BJ (cell line): ENCODE measurements at regions not wholly inside any gene's neighbourhood (a gene's known extent, or its start where the extent isn't known, plus 50 kb on each side); places are given as distances from the start of the nearest gene placed in this dataset.

Experiments used
- CTCF ChIA-PET: fragments of 350-600 bp; formaldehyde crosslinking; extraction: SDS; loops from one replicate; lab custom pipeline; 2021; ENCODE audit warnings: antibody characterized with exemption, inconsistent platforms; lab: Yijun Ruan, JAX
- POLR2A ChIA-PET: fragments of 300-600 bp; sonication (Branson Sonifier 250); formaldehyde crosslinking; extraction: SDS; loops from one replicate; lab custom pipeline; 2021; ENCODE audit warnings: antibody characterized with exemption; lab: Charles Lee
- DNase-seq: peaks from one replicate; pipeline ENCODE4 v3.0.0-alpha.2; 2011; ENCODE audit warnings: low read depth
- H3K27me3 ChIP-seq: 2 replicates; pipeline ENCODE4 v1.6.0; 2011; ENCODE audit warnings: low read length; ENCODE audit not compliant: control insufficient read depth, insufficient read depth
- H3K36me3 ChIP-seq: 2 replicates; pipeline ENCODE4 v1.5.1; 2011; ENCODE audit warnings: low read length; ENCODE audit not compliant: control insufficient read depth, insufficient read depth
- H3K4me3 ChIP-seq: 2 replicates; pipeline ENCODE4 v1.5.1; 2011; ENCODE audit warnings: low read depth, mild to moderate bottlenecking, control low read depth, low read length
- TF ChIP-seq, protein P1 (sequence below): IDR thresholded peaks from 2 replicates; pipeline ENCODE4 v1.5.1; 2011; ENCODE audit warnings: low read depth, mild to moderate bottlenecking, control low read depth, inconsistent platforms, low read length, moderate library complexity; ENCODE audit not compliant: insufficient read depth

DNA sequence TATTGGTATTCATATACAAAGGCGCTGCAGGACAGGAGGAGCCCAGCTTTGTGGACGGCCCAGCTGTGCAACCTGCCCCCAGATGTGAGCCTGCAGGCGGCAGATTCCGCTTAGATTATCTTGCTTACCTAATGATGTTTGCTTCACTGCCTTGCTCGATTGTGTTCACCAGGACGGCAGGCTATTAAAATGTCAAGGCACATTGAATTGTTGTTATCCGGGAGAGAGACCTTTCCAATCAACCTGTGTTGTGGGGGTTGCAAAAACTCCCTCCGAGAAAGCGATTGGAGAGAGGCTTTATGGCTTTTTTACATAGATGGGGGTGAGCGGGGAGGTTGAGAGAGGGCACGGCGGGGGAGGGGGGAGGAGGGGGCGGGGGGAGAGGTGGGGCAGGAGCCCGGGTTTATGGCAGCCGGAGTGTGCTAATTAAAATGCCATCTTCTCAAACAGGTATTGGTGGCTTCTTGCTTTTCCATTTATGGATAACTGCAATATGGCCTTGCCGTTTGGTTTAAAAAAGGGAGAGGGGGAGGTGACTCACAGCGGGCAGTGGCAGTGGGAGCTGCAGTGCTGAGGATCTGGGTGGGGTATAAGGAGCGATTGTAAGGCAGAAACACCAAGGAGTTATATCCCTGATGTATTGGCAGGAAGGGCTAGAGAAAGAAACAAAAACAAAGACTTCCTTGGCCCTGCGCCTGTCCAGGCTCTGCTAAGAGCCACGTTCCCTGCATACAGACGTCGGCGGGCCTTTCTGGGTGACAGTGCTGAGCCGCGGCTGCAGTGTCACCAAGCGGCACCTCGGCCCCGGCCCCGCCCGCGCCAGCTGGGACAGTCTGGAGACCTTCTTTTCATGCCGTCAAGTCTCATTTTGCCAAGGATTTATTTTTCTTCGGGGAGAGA lies 97.2 kb downstream of the INSIG2 start:
- H3K27me3 ChIP-seq = no peaks in the 10 kb centered on the region
- H3K4me3 ChIP-seq = peak overlapping the region; percentile 53
- H3K36me3 ChIP-seq = no peaks in the 10 kb centered on the region
- TF ChIP-seq, protein P1, sequence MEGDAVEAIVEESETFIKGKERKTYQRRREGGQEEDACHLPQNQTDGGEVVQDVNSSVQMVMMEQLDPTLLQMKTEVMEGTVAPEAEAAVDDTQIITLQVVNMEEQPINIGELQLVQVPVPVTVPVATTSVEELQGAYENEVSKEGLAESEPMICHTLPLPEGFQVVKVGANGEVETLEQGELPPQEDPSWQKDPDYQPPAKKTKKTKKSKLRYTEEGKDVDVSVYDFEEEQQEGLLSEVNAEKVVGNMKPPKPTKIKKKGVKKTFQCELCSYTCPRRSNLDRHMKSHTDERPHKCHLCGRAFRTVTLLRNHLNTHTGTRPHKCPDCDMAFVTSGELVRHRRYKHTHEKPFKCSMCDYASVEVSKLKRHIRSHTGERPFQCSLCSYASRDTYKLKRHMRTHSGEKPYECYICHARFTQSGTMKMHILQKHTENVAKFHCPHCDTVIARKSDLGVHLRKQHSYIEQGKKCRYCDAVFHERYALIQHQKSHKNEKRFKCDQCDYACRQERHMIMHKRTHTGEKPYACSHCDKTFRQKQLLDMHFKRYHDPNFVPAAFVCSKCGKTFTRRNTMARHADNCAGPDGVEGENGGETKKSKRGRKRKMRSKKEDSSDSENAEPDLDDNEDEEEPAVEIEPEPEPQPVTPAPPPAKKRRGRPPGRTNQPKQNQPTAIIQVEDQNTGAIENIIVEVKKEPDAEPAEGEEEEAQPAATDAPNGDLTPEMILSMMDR = no peak
- CTCF ChIA-PET = interaction anchor here (0.9 to 1.5 kb wide), 2 partner anchors 139 to 172 kb away, joined by 3 read pairs; partner anchors contain the start of gene CCDC93
- POLR2A ChIA-PET = no interaction called here
- DNase-seq = no peak

- CTCF ChIA-PET = no interaction called here
- Histone ChIP-seq H3K27me3 (peaks cover 1% of the 10 kb centered on the region; the same call in 1 of the 2 replicates), H3K36me3 (no peaks in the 10 kb centered on the region), H3K4me3 (no peak overlapping the region)
- TF ChIP-seq, protein P1 = no peak
- no peak for DNase-seq
- POLR2A ChIA-PET = interaction anchor here (0.6 kb wide), 1 partner anchor 1073 kb away, joined by 3 read pairs; no protein-coding TSS in a partner anchor
These were observed 95.1 kb downstream of the INSIG2 start for GRCh38 chr2:118183381-118183780.

DNA sequence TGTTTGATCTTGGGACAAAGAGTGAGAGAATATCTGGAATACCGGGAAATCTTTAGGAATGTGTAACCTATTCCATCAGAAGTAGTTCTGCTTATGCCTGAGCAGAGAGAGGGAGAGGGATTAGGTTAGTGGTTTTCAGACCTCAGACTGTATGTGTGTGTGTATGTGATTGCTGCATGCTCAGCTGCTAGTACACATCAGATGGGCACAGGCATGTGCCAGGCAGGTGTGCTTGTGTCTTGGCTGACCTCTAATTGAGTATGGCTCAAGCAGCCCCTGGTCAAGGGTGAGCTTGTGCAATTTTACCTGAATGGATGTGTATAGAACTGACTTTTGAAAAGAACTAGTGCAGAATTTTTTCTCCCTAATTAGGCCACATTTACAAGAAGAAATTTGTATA lies 91.2 kb downstream of the INSIG2 start:
- ChIA-PET CTCF (interaction anchor here (0.5 kb wide), 1 partner anchor 222 kb away, joined by 3 read pairs; no protein-coding TSS in a partner anchor), POLR2A (no interaction called here)
- Histone ChIP-seq H3K36me3 (no peaks in the 10 kb centered on the region), H3K27me3 (peaks cover 6% of the 10 kb centered on the region), H3K4me3 (no peak overlapping the region)
- TF ChIP-seq, protein P1 = no peak
- no peak for DNase-seq

DNA sequence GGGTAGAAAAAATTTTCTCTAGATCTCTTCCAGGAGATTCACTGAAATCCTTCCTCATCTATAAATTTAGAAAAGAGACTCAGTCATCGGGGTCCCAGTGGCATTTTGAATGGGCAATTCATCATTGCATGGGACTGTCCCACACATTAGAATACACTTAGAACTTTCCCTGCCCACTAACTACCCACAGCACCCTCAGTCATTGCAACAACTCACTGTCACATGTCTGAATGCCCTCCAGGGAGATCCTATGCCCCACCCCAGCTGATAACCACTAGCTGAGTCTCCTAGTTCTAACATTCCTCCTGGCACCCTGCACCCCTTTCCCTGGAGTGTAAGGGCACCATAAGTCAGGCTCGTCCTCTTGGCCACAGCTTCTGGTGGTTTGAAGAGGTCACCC lies 89.6 kb downstream of the INSIG2 start:
- TF ChIP-seq, protein P1 = no peak

GRCh38 chr2:118177318-118177717 lies 89.0 kb downstream of the INSIG2 start:
- no peak for DNase-seq
- TF ChIP-seq, protein P1 = no peak
- no peak overlapping the region for H3K4me3 ChIP-seq
- no peaks in the 10 kb centered on the region for H3K36me3 ChIP-seq
- peaks cover 6% of the 10 kb centered on the region for H3K27me3 ChIP-seq
- ChIA-PET CTCF (interaction anchor here (1.6 to 1.8 kb wide), 3 partner anchors 24 to 115 kb away, joined by 4 to 5 read pairs (median 4); no protein-coding TSS in a partner anchor), POLR2A (no interaction called here)

More for the DNA sequence above, 89.6 kb downstream of the INSIG2 start:
- H3K27me3 ChIP-seq = peaks cover 6% of the 10 kb centered on the region
- ChIA-PET POLR2A (no interaction called here), CTCF (interaction anchor here (0.6 to 1.6 kb wide), 2 partner anchors 44 to 669 kb away, joined by 3 to 5 read pairs; no protein-coding TSS in a partner anchor)
- DNase-seq = no peak
- H3K4me3 ChIP-seq = no peak overlapping the region
- H3K36me3 ChIP-seq = no peaks in the 10 kb centered on the region
